HEK293T (cell line): ENCODE measurements at regions not wholly inside any gene's neighbourhood (a gene's known extent, or its start where the extent isn't known, plus 50 kb on each side); places are given as distances from the start of the nearest gene placed in this dataset.

Experiments used
- FOXA1 ChIP-seq: fragments of 450-650 bp; IDR thresholded peaks from 2 replicates; pipeline ENCODE4 v1.6.1; 2016; ENCODE audit warnings: mild to moderate bottlenecking
- FOXK2 ChIP-seq: fragments of 450-650 bp; IDR thresholded peaks from 2 replicates; pipeline ENCODE4 v1.6.1; 2016; ENCODE audit warnings: mild to moderate bottlenecking
- HDGF ChIP-seq: fragments of 450-650 bp; IDR thresholded peaks from 2 replicates; pipeline ENCODE4 v1.6.1; 2017; ENCODE audit warnings: antibody characterized with exemption, borderline replicate concordance
- SUZ12 ChIP-seq: fragments of 450-650 bp; IDR thresholded peaks from 2 replicates; pipeline ENCODE4 v1.6.1; 2016; ENCODE audit warnings: mild to moderate bottlenecking

DNA sequence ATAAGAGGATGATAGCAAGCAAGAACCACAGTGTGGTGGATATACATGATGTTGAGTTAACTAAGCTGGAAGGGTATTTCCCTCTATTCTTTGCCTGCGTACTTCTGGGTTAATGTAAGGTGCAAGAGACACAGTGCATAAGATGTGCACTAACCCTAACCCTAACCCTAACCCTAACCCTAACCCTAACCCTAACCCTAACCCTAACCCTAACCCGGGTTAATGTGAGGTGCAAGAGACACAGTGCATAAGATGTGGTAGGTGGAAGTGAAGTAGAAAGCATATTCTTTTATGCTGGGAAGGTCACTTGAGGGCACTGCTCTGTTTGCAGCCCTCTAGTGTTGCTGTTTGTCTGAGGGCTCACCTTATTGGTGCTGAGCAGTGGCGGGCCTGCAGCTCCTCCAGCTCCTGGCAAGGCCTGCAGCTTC, 181.5 kb upstream of the ITGA4 start:
- TF ChIP-seq FOXK2 (no peak), FOXA1 (no peak), SUZ12 (no peak), HDGF (no peak)
